Loucy (cell line): ENCODE measurements at regions not wholly inside any gene's neighbourhood (a gene's known extent, or its start where the extent isn't known, plus 50 kb on each side); places are given as distances from the start of the nearest gene placed in this dataset.

Experiments
- H2AFZ ChIP-seq: fragments of 200-600 bp; sonication (generic); 2 replicates; pipeline ENCODE4 v1.6.0; 2016; ENCODE audit warnings: antibody characterized with exemption, mild to moderate bottlenecking, low read length, moderate library complexity
- H3F3A ChIP-seq: fragments of 200-600 bp; 2 replicates; pipeline ENCODE4 v1.6.0; 2016; ENCODE audit warnings: antibody characterized with exemption, low read depth, mild to moderate bottlenecking
- H3K27me3 ChIP-seq: fragments of 200-600 bp; sonication (generic); 2 replicates; pipeline ENCODE4 v1.6.1; 2014; ENCODE audit warnings: low read length, mild to moderate bottlenecking; ENCODE audit not compliant: insufficient read depth, poor library complexity, severe bottlenecking
- H3K36me3 ChIP-seq: fragments of 200-600 bp; sonication (generic); 2 replicates; pipeline ENCODE4 v1.6.1; 2016; ENCODE audit warnings: low read length; ENCODE audit not compliant: insufficient read depth
- H3K4me1 ChIP-seq: fragments of 200-600 bp; sonication (generic); 2 replicates; pipeline ENCODE4 v1.5.1; 2014; ENCODE audit warnings: low read length, mild to moderate bottlenecking; ENCODE audit not compliant: insufficient read depth, poor library complexity, severe bottlenecking
- H3K4me2 ChIP-seq: fragments of 200-600 bp; sonication (generic); 2 replicates; pipeline ENCODE4 v1.6.0; 2014; ENCODE audit warnings: antibody characterized with exemption, low read length, low read depth, mild to moderate bottlenecking; ENCODE audit not compliant: poor library complexity, severe bottlenecking
- H3K4me3 ChIP-seq: fragments of 200-600 bp; sonication (generic); 2 replicates; pipeline ENCODE4 v1.5.1; 2014; ENCODE audit warnings: low read length, mild to moderate bottlenecking, mixed read lengths; ENCODE audit not compliant: poor library complexity, severe bottlenecking
- H3K79me2 ChIP-seq: fragments of 200-600 bp; sonication (generic); 2 replicates; pipeline ENCODE4 v1.6.1; 2014; ENCODE audit warnings: low read length; ENCODE audit not compliant: insufficient read depth
- H3K9ac ChIP-seq: fragments of 200-600 bp; sonication (generic); 2 replicates; pipeline ENCODE4 v1.6.0; 2014; ENCODE audit warnings: mild to moderate bottlenecking, low read depth, low read length, moderate library complexity; ENCODE audit not compliant: poor library complexity, severe bottlenecking
- H3K9me2 ChIP-seq: fragments of 200-600 bp; sonication (generic); replicated peaks from 2 replicates; pipeline ENCODE4 v1.6.1; 2016; ENCODE audit warnings: low read depth, low read length, mixed read lengths
- H3K9me3 ChIP-seq: fragments of 200-600 bp; sonication (generic); 2 replicates; pipeline ENCODE4 v1.6.1; 2014; ENCODE audit warnings: mild to moderate bottlenecking, antibody characterized with exemption, low read length, low read depth; ENCODE audit not compliant: insufficient read depth
- H4K20me1 ChIP-seq: fragments of 200-600 bp; sonication (generic); 2 replicates; pipeline ENCODE4 v1.6.0; 2014; ENCODE audit warnings: antibody characterized with exemption, low read length, mild to moderate bottlenecking; ENCODE audit not compliant: insufficient read depth, poor library complexity, severe bottlenecking
- EZH2phosphoT487 ChIP-seq: fragments of 200-600 bp; IDR thresholded peaks from 2 replicates; pipeline ENCODE4 v1.6.1; 2018; ENCODE audit warnings: antibody characterized with exemption, mild to moderate bottlenecking, moderate library complexity, borderline replicate concordance
- TF ChIP-seq, protein P1 (sequence below): fragments of 200-600 bp; sonication (generic); conservative IDR thresholded peaks from 2 replicates; pipeline ENCODE4 v1.5.1; 2014; ENCODE audit warnings: mild to moderate bottlenecking, antibody characterized with exemption, low read length

DNA sequence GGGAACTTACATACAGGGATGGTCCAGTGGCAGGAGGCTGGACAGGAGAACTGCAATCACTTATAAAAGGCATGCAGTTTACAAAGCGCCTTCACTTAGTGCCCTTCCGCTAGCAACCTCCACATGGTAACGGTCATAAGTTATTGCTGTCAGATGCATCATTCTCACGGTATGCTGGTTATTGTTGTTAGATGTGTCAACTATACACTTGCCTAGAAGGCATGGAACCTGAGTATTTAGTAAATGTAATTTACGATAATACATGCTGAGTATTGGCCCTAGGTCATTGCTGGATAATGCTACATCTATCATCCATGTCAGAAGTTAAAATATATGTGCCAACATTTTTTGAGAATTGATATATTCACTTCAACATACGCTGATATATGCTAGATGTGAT, 155.1 kb upstream of the MBL2 start:
- H3K9me2 ChIP-seq, result 0 out of 2 replicates have a peak, but pooled peaks cover 3% of the 10 kb centered on the region
- no peak overlapping the region for H3K9ac ChIP-seq
- H3K36me3 ChIP-seq, result no peaks in the 10 kb centered on the region
- H3K4me1 ChIP-seq, result no peaks in the 10 kb centered on the region
- TF ChIP-seq, protein P1, sequence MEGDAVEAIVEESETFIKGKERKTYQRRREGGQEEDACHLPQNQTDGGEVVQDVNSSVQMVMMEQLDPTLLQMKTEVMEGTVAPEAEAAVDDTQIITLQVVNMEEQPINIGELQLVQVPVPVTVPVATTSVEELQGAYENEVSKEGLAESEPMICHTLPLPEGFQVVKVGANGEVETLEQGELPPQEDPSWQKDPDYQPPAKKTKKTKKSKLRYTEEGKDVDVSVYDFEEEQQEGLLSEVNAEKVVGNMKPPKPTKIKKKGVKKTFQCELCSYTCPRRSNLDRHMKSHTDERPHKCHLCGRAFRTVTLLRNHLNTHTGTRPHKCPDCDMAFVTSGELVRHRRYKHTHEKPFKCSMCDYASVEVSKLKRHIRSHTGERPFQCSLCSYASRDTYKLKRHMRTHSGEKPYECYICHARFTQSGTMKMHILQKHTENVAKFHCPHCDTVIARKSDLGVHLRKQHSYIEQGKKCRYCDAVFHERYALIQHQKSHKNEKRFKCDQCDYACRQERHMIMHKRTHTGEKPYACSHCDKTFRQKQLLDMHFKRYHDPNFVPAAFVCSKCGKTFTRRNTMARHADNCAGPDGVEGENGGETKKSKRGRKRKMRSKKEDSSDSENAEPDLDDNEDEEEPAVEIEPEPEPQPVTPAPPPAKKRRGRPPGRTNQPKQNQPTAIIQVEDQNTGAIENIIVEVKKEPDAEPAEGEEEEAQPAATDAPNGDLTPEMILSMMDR, result no peak
- no peak for TF ChIP-seq EZH2phosphoT487
- H3F3A ChIP-seq, result no peaks in the 10 kb centered on the region
- H3K9me3 ChIP-seq, result no peaks in the 10 kb centered on the region
- H4K20me1 ChIP-seq, result no peaks in the 10 kb centered on the region
- H3K4me2 ChIP-seq, result no peak overlapping the region
- H3K27me3 ChIP-seq, result no peaks in the 10 kb centered on the region
- no peak overlapping the region for H2AFZ ChIP-seq
- H3K4me3 ChIP-seq, result no peak overlapping the region
- H3K79me2 ChIP-seq, result no peaks in the 10 kb centered on the region

DNA sequence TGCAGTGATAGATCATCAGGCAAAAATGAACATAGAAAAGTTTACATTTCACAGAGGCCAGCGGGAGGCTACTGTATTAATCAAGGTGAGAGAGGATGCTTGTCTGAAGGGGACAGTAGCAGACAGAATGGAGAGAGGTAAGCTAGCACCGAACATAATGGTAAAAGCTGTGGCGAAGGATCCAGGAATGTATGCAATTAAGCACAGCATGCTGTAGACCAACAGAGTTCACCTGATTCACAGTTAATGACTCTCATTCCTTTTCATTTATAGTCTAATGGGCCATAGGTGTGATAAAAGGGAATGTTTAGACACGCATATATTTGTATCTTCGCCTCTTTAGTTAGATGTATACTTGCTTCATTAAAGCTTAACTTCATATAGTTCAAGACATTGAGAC, 150.9 kb upstream of the MBL2 start:
- Histone ChIP-seq H3K9me2 (0 out of 2 replicates have a peak, but pooled peaks cover 3% of the 10 kb centered on the region), H4K20me1 (no peaks in the 10 kb centered on the region), H3F3A (no peaks in the 10 kb centered on the region), H3K9ac (no peak overlapping the region), H3K9me3 (no peaks in the 10 kb centered on the region), H3K79me2 (no peaks in the 10 kb centered on the region), H2AFZ (no peak overlapping the region), H3K36me3 (no peaks in the 10 kb centered on the region), H3K27me3 (no peaks in the 10 kb centered on the region), H3K4me1 (no peaks in the 10 kb centered on the region), H3K4me2 (no peak overlapping the region), H3K4me3 (no peak overlapping the region)
- TF ChIP-seq EZH2phosphoT487, result no peak
- TF ChIP-seq, protein P1, result no peak

DNA sequence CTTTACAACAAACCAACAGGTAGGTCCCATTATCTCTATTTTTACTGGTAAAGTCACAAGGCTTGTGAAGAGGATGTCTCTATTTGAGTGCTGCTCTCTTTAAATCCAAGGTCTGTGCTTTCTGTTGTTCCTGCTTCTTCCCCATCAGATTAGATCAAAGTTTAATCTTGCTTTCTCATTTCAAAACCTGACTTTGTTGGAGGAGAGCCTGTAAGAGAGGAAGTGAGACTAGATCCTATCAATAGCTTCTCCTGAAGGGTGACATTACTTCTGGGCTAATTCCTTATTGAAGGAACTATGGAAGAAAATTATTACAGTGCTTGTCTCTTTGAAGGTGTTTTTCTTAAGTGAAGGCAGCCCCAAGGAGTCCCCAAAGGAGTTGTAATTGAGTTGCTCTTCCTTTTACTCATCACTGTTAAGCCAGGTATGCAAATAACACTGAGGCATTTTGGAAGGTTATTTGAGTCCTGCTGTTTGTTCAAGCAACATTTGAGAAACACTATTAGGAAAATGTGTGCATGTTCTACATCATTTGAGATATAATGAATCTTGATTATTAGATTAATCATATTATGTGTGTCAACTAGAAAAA, 146.2 kb upstream of the MBL2 start:
- H3K27me3 ChIP-seq, result no peaks in the 10 kb centered on the region
- H3K4me3 ChIP-seq, result no peak overlapping the region
- H3K4me2 ChIP-seq, result no peak overlapping the region
- H3K4me1 ChIP-seq, result no peaks in the 10 kb centered on the region
- H3K9me3 ChIP-seq, result no peaks in the 10 kb centered on the region
- H3F3A ChIP-seq, result no peaks in the 10 kb centered on the region
- TF ChIP-seq, protein P1, result no peak
- H3K36me3 ChIP-seq, result no peaks in the 10 kb centered on the region
- no peaks in the 10 kb centered on the region for H4K20me1 ChIP-seq
- H3K79me2 ChIP-seq, result no peaks in the 10 kb centered on the region
- H3K9ac ChIP-seq, result no peak overlapping the region
- H3K9me2 ChIP-seq, result no peaks in the 10 kb centered on the region
- no peak overlapping the region for H2AFZ ChIP-seq
